HG03521 (cell line): ENCODE measurements at regions not wholly inside any gene's neighbourhood (a gene's known extent, or its start where the extent isn't known, plus 50 kb on each side); places are given as distances from the start of the nearest gene placed in this dataset.

Experiments used
- ATAC-seq: cut with Tn5 transposase; IDR thresholded peaks from one replicate; pipeline ENCODE4 v1.9.1; 2021; ENCODE audit warnings: mild to moderate bottlenecking, moderate library complexity; ENCODE audit not compliant: unreplicated experiment

- ATAC-seq: no peak
Observed at GRCh38 chr1:177356674-177357435, 186.1 kb downstream of the BRINP2 start.

DNA sequence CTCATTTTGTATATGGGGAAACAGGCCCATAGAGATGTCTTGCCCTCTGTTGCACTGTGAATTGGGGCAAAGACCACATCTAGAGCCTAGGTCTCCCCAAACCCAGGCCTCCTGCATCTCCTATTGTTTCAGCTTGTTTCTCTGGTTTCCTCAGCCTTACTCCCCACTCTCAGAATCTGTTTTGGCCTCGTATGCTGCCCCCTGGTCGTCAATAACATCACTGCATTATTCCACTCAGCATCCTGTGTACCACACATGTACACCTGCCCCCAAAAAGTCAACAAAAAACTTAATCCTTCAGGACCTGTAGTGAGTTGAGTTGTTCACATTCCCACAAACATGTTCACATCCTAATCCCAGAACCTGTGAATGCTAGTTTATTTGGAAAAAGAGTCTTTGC, 184.8 kb downstream of the BRINP2 start:
- no peak for ATAC-seq

DNA sequence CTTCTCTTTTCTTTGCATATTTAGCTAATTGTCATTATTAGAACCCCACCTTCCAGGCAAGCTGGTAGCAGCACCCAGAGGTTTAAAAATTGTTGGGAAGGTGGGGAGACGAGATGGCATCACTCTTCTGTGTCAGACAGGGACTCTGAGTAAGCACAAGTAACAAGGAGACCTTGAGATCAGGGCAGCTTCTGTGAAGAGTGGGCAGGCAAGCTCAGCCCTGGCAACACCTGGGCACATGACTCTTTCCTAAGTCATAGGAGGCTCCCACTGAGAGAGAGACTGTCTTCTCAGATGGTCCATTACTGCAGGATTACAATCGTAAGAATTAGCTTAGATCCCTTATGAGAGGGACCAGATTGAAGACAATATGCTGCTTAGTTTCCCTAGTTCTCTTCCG, 183.5 kb downstream of the BRINP2 start:
- ATAC-seq: no peak

DNA sequence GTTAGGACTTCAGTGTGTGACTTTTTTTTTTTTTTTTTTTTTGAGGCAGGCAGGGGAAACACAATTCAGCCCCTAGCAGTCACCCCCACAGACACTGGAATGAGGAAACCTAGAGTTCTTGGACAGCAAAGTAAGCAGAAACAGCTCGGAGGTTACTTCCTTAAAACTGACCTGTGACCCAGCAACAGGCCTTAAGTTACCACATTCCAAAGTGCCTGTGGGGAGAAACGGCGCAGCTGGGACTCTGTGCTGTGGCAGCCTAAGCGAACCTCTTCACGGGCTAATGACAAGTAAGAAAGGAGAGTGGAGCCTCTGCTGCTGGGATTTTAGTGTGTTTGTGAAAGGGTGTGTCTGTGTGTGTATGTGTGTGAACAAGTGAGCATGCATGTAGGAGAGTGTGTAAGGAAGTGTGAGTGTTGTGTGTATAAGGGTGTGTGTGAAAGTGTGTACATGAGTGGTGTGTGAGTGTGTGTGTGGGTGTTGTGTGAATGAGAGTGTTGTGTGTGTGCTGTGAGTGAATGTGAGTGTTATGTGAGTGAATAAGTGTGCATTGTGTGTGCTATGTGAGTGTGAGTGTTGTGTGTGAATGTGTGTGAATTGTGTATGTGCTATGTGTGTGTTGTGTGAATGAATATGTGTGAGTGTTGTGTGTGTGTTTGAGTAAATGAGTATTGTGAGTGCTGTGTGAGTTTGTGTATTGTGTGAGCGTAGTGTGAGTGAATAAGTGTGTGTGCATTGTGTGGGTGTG, 180.8 kb downstream of the BRINP2 start:
- ATAC-seq: no peak

GRCh38 chr1:177346790-177347359, 176.1 kb downstream of the BRINP2 start:
- ATAC-seq: no peak

DNA sequence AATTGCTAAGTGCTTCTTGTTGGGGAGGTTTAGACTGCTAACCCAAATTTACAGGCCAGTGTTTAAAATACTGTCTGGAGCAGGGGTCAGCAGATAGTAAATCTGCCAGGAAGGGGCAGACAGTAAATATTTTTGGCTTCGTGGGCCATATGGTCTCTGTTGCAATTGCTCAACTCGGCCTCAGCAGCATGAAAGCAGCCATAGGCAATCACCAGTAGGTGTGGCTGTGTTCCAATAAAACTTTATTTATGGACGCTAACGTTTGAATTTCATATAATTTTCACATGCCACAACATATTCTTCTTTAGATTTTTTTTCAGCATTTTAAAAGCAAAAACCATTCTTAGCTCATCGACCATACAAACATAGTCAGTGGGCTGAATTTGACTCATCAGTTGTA, 172.7 kb downstream of the BRINP2 start:
- no peak for ATAC-seq

DNA sequence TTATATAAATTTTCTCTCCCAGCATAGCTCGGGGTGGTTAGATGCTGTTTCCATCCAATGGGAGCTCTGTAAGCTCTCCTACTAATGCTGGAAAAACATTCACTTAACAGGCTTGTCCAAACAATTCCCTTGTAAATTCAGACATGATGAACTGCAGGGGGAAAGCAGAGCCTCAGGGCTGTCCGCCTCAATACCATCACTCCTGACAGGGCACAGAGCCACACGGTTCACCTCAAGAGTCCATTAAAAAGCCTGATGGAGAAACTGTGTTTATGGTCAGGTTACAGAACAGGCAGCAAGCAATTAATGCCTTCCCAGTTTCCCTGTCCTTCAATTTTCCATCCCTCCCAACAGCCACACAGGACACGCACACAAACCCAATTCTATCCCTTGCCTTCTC, 171.0 kb downstream of the BRINP2 start:
- no peak for ATAC-seq

- no peak for ATAC-seq
Observed at GRCh38 chr1:177340601-177341067, 169.9 kb downstream of the BRINP2 start.

- no peak for ATAC-seq
Observed at GRCh38 chr1:177338376-177338775, 167.6 kb downstream of the BRINP2 start.

GRCh38 chr1:177334903-177335302, 164.1 kb downstream of the BRINP2 start:
- no peak for ATAC-seq

DNA sequence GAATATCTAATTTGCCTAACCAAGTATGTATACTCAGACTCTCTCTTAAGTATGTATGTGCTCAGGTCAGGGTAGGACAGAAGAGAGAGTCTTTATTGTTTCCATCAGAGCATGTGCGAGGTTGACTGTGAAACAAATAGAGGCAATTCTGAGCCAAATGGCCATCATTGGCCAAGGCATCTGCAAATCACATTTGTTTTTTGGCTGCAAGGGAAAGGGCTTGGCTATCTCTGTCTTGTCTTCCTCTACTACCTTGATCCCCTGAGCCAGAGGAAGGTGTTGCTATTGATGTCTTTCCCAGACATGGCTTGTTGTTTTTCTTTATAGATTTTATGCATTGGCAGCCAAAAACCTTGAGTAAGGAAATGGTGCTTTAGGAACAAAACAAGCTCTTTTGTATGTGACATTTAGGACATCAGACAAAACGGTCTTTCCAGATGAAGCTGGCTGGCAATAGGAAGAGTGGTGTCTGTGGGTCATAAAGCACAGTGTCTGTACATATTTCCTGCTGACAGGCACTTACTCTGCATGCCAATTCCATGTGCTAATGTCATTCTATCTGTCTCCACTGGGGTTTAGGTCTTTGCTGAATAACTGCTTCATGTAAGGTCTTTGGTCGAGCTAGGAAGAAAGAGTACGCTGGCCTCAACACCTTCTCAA, 163.3 kb downstream of the BRINP2 start:
- no peak for ATAC-seq
